RWPE1 (cell line): ENCODE measurements at regions not wholly inside any gene's neighbourhood (a gene's known extent, or its start where the extent isn't known, plus 50 kb on each side); places are given as distances from the start of the nearest gene placed in this dataset.

Source experiments
- CTCF ChIA-PET: fragments of 350-600 bp; sonication (Branson Sonifier 250); formaldehyde crosslinking; extraction: SDS; loops from one replicate; lab custom pipeline; 2021; lab: Yijun Ruan, JAX
- POLR2A ChIA-PET: fragments of 400-600 bp; formaldehyde crosslinking; extraction: SDS; loops from one replicate; lab custom pipeline; 2020; ENCODE audit warnings: antibody characterized with exemption; ENCODE audit not compliant: low non-redundant PET; lab: Yijun Ruan, JAX
- DNase-seq: peaks from one replicate; pipeline ENCODE4 v3.0.0; 2012; ENCODE audit warnings: low spot score
- H3K27ac ChIP-seq: fragments of 450-650 bp; 2 replicates; pipeline ENCODE4 v1.5.1; 2017
- CTCF ChIP-seq: fragments of 450-650 bp; conservative IDR thresholded peaks from 2 replicates; pipeline ENCODE4 v1.5.1; 2017; ENCODE audit warnings: low read depth, mild to moderate bottlenecking

- no peak for TF ChIP-seq CTCF
- ChIA-PET CTCF (no interaction called here), POLR2A (no interaction called here)
- no peak for DNase-seq
- no peak overlapping the region for H3K27ac ChIP-seq
Observed at GRCh38 chr1:184315254-184315653, 71.6 kb upstream of the C1orf21 start.

GRCh38 chr1:184319879-184320278 lies 67.0 kb upstream of the C1orf21 start:
- CTCF ChIA-PET, result no interaction called here
- no peak for DNase-seq
- POLR2A ChIA-PET, result no interaction called here
- no peak for TF ChIP-seq CTCF
- H3K27ac ChIP-seq, result no peak overlapping the region

- no peak for DNase-seq
- ChIA-PET CTCF (no interaction called here), POLR2A (no interaction called here)
- no peak overlapping the region for H3K27ac ChIP-seq
- no peak for TF ChIP-seq CTCF
Observed at GRCh38 chr1:184322253-184322652, 64.6 kb upstream of the C1orf21 start.

- POLR2A ChIA-PET, result no interaction called here
- no peak for TF ChIP-seq CTCF
- CTCF ChIA-PET, result no interaction called here
- DNase-seq, result no peak
- no peak overlapping the region for H3K27ac ChIP-seq
Observed at GRCh38 chr1:184324972-184325371, 61.9 kb upstream of the C1orf21 start.

- no peak overlapping the region for H3K27ac ChIP-seq
- no peak for DNase-seq
- ChIA-PET POLR2A (no interaction called here), CTCF (no interaction called here)
- no peak for TF ChIP-seq CTCF
Observed at GRCh38 chr1:184326278-184326677, 60.6 kb upstream of the C1orf21 start.

- POLR2A ChIA-PET, result no interaction called here
- no peak overlapping the region for H3K27ac ChIP-seq
- DNase-seq, result no peak
- CTCF ChIA-PET, result no interaction called here
- no peak for TF ChIP-seq CTCF
Observed at GRCh38 chr1:184329245-184329953, 57.4 kb upstream of the C1orf21 start.
